Activated CD4-positive, alpha-beta T cell treated with anti-CD3 and anti-CD28 coated beads, Interleukin-2, amount 50 U/mL, for 1 hour (primary cell): ENCODE measurements at regions not wholly inside any gene's neighbourhood (a gene's known extent, or its start where the extent isn't known, plus 50 kb on each side); places are given as distances from the start of the nearest gene placed in this dataset.
"Not testable (repeated sequence)": the region's sequence is repeated elsewhere in the genome, so short reads cannot be mapped to it uniquely, and the experiment has no call there.

Experiments
- DNase-seq: peaks from one replicate; pipeline ENCODE4 v3.0.0-alpha.2; 2020

- DNase-seq = no peak
These were observed 1122.5 kb downstream of the SORCS3 start for GRCh38 chr10:105763611-105764010.

GRCh38 chr10:105761576-105762260, 1120.6 kb downstream of the SORCS3 start:
- DNase-seq = no peak

GRCh38 chr10:105759669-105760068, 1118.6 kb downstream of the SORCS3 start:
- DNase-seq = no peak

- DNase-seq = no peak
These were observed 1117.3 kb downstream of the SORCS3 start for GRCh38 chr10:105758209-105758998.

- no peak for DNase-seq
These were observed 1116.2 kb downstream of the SORCS3 start for GRCh38 chr10:105757302-105757701.

GRCh38 chr10:105756386-105756785, 1115.3 kb downstream of the SORCS3 start:
- DNase-seq = no peak

- no peak for DNase-seq
These were observed 1110.6 kb downstream of the SORCS3 start for GRCh38 chr10:105751688-105752087.

- DNase-seq = no peak
These were observed 1104.6 kb downstream of the SORCS3 start for GRCh38 chr10:105745596-105746148.

GRCh38 chr10:105743343-105744056, 1102.4 kb downstream of the SORCS3 start:
- no peak for DNase-seq

- DNase-seq = no peak
These were observed 1101.8 kb downstream of the SORCS3 start for GRCh38 chr10:105742923-105743322.

- DNase-seq = no peak
These were observed 1101.1 kb downstream of the SORCS3 start for GRCh38 chr10:105742184-105742583.

GRCh38 chr10:105734479-105734878, 1093.4 kb downstream of the SORCS3 start:
- no peak for DNase-seq

- DNase-seq = no peak
These were observed 1092.8 kb downstream of the SORCS3 start for GRCh38 chr10:105733924-105734323.

- DNase-seq = no peak
These were observed 1088.3 kb downstream of the SORCS3 start for GRCh38 chr10:105729428-105729827.

GRCh38 chr10:105727586-105727985, 1086.5 kb downstream of the SORCS3 start:
- DNase-seq = not testable (repeated sequence)

- no peak for DNase-seq
These were observed 1086.0 kb downstream of the SORCS3 start for GRCh38 chr10:105727131-105727530.

GRCh38 chr10:105726149-105726548, 1085.1 kb downstream of the SORCS3 start:
- DNase-seq = no peak

GRCh38 chr10:105725007-105725406, 1083.9 kb downstream of the SORCS3 start:
- DNase-seq = no peak

- DNase-seq = no peak
These were observed 1077.3 kb downstream of the SORCS3 start for GRCh38 chr10:105718207-105718995.

GRCh38 chr10:105714728-105715127, 1073.6 kb downstream of the SORCS3 start:
- DNase-seq = no peak

GRCh38 chr10:105707603-105708002, 1066.5 kb downstream of the SORCS3 start:
- no peak for DNase-seq

- no peak for DNase-seq
These were observed 1065.4 kb downstream of the SORCS3 start for GRCh38 chr10:105706281-105707026.
